ENCODE measurements at regions not wholly inside any gene's neighbourhood (a gene's known extent, or its start where the extent isn't known, plus 50 kb on each side); places are given as distances from the start of the nearest gene placed in this dataset.

DNA sequence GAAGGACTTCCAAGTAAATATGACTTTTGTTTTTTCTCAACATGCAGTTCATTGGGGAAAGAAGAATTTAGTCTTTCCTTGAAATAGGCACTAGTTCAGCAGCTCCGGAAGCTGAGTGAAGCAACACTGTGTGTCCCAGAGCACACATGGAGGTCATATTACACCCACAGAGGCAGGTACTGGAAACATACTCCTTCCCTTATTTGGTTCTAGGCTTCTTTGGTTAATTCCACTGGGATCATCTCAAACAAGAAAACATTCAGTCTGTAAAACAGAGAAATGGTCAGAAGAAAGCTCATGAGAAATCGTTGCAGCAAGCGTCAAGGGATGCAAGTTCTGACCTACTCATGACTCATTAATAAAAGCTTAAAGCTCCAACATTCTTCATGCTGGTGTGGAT, 175.1 kb upstream of the PCSK5 start:
- TF ChIP-seq FOXA2 (IDR thresholded peaks at IDR 0.05) = no peak
- no peak for TF ChIP-seq REST (IDR thresholded peaks at IDR 0.05)
- no peak for TF ChIP-seq RAD21 (IDR thresholded peaks at IDR 0.05)
- no peak for TF ChIP-seq EGR1 (IDR thresholded peaks at IDR 0.05; ENCODE audit: low read depth in 2 of 2)
- no peak for TF ChIP-seq FOXA1 (IDR thresholded peaks at IDR 0.05)
- TF ChIP-seq NR2F2 (IDR thresholded peaks at IDR 0.05) = no peak
- no peak for TF ChIP-seq YY1 (IDR thresholded peaks at IDR 0.05)
- DNase-seq (ENCODE audit: low spot score) = no peak
- 83% methylated on average over 3 of the region's 3 CpGs for WGBS

DNA sequence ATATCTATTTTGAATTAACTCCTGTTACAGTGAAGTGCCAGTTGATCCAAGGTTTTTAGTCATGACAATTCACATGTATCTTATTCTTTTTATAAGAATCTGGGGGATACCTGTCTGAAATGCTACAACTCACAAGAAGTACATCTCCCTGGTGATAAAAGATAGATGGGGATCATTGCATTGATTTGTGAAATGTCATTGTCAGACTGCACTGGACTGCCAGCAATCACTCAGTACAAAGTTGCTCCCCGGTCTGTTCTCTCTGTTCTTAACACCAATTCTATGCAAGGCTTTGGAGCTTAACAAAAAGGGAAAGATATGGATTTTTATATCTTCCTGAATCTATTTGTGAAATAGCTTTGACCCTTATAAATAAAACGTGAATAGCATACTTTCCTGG, 171.8 kb upstream of the PCSK5 start:
- no peaks in the 10 kb centered on the region for H3K36me3 ChIP-seq (ENCODE audit: control insufficient read depth in 4 of 4, insufficient read depth in 3 of 4, low read depth in 1 of 4, low read length in 3 of 4)
- no peak overlapping the region for H3K9ac ChIP-seq (ENCODE audit: low read depth in 1 of 2, low read length in 2 of 2)
- DNase-seq (ENCODE audit: low spot score) = no peak
- H3K4me3 ChIP-seq (ENCODE audit: low read depth in 1 of 3, low read length in 3 of 3) = no peak overlapping the region
- WGBS = 78% methylated on average over 2 of the region's 2 CpGs
- no peaks in the 10 kb centered on the region for H3K27me3 ChIP-seq (ENCODE audit: control insufficient read depth in 4 of 4, insufficient read depth in 4 of 4, low read length in 3 of 4)
- no peaks in the 10 kb centered on the region for H3K4me1 ChIP-seq (ENCODE audit: control insufficient read depth in 4 of 4, insufficient read depth in 4 of 4, low read length in 3 of 4)
- H3K9me3 ChIP-seq (ENCODE audit: control insufficient read depth in 4 of 4, low read length in 3 of 4) = no peaks in the 10 kb centered on the region
- TF ChIP-seq HNF4A (conservative IDR thresholded peaks at IDR 0.05) = no peak
- H3K27ac ChIP-seq (ENCODE audit: low read depth in 1 of 2, low read length in 2 of 2) = no peak overlapping the region

More for the DNA sequence above, 175.1 kb upstream of the PCSK5 start:
- H3K4me1 ChIP-seq (ENCODE audit: control insufficient read depth in 4 of 4, insufficient read depth in 4 of 4, low read length in 3 of 4) = no peaks in the 10 kb centered on the region
- no peaks in the 10 kb centered on the region for H3K36me3 ChIP-seq (ENCODE audit: control insufficient read depth in 4 of 4, insufficient read depth in 3 of 4, low read depth in 1 of 4, low read length in 3 of 4)
- no peaks in the 10 kb centered on the region for H3K9me3 ChIP-seq (ENCODE audit: control insufficient read depth in 4 of 4, low read length in 3 of 4)
- H3K27me3 ChIP-seq (ENCODE audit: control insufficient read depth in 4 of 4, insufficient read depth in 4 of 4, low read length in 3 of 4) = no peaks in the 10 kb centered on the region
- H3K9ac ChIP-seq (ENCODE audit: low read depth in 1 of 2, low read length in 2 of 2) = no peak overlapping the region
- H3K4me3 ChIP-seq (ENCODE audit: low read depth in 1 of 3, low read length in 3 of 3) = no peak overlapping the region
- H3K27ac ChIP-seq (ENCODE audit: low read depth in 1 of 2, low read length in 2 of 2) = no peak overlapping the region

DNA sequence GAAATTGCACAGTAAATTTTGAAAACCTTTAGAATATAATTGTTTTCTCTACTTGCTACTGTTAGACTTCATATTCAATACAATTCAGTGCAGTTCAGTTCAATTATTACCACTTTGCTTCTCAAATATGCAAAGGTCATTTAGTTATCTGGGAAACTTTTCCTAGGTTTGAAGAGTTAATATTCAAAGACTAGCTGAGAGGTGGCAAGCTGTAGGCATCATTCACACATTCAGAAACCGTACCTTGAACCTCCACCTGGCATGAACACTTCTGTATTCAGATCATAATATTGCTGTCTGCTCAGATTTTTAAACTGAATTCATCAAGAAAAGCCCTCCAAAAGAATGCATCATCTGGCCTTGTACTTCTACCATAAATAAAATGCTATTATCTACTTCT, 162.1 kb upstream of the PCSK5 start:
- H3K4me3 ChIP-seq (ENCODE audit: low read depth in 1 of 3, low read length in 3 of 3) = no peak overlapping the region
- H3K4me1 ChIP-seq (ENCODE audit: control insufficient read depth in 4 of 4, insufficient read depth in 4 of 4, low read length in 3 of 4) = no peaks in the 10 kb centered on the region
- WGBS = 34% methylated on average over 1 of the region's 1 CpG
- no peak for DNase-seq (ENCODE audit: low spot score)
- H3K27me3 ChIP-seq (ENCODE audit: control insufficient read depth in 4 of 4, insufficient read depth in 4 of 4, low read length in 3 of 4) = no peaks in the 10 kb centered on the region
- H3K9me3 ChIP-seq (ENCODE audit: control insufficient read depth in 4 of 4, low read length in 3 of 4) = no peaks in the 10 kb centered on the region
- H3K9ac ChIP-seq (ENCODE audit: low read depth in 1 of 2, low read length in 2 of 2) = no peak overlapping the region
- H3K36me3 ChIP-seq (ENCODE audit: control insufficient read depth in 4 of 4, insufficient read depth in 3 of 4, low read depth in 1 of 4, low read length in 3 of 4) = no peaks in the 10 kb centered on the region
- TF ChIP-seq, protein P1, sequence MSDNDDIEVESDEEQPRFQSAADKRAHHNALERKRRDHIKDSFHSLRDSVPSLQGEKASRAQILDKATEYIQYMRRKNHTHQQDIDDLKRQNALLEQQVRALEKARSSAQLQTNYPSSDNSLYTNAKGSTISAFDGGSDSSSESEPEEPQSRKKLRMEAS (IDR thresholded peaks at IDR 0.05) = no peak
- TF ChIP-seq NR2F2 (IDR thresholded peaks at IDR 0.05) (no peak), REST (IDR thresholded peaks at IDR 0.05) (no peak), FOXA2 (IDR thresholded peaks at IDR 0.05) (no peak), EGR1 (IDR thresholded peaks at IDR 0.05; ENCODE audit: low read depth in 2 of 2) (no peak)
- H3K27ac ChIP-seq (ENCODE audit: low read depth in 1 of 2, low read length in 2 of 2) = no peak overlapping the region

All from liver (tissue), 7 donors.